H1 (cell line): ENCODE measurements at regions not wholly inside any gene's neighbourhood (a gene's known extent, or its start where the extent isn't known, plus 50 kb on each side); places are given as distances from the start of the nearest gene placed in this dataset.

Experiments used
- CTCF ChIA-PET: fragments of 300-600 bp; sonication (Branson Sonifier 250); formaldehyde crosslinking; loops from one replicate; lab custom pipeline; 2021; ENCODE audit not compliant: partially characterized antibody; lab: Charles Lee
- POLR2A ChIA-PET: fragments of 300-600 bp; sonication (Branson Sonifier 250); formaldehyde crosslinking; loops from one replicate; lab custom pipeline; 2021; ENCODE audit warnings: inconsistent platforms; ENCODE audit not compliant: partially characterized antibody; lab: Charles Lee
- DNase-seq, 2 experiments: peaks; one replicate each; pipeline versions ENCODE4 v3.0.0 to v3.0.0-alpha.2; 2010 to 2022; ENCODE audit warnings: low spot score in 2 of 2, low read depth in 1 of 2, mixed read lengths in 1 of 2
- FAIRE-seq: peaks from 2 replicates; lab custom pipeline; 2011; peaks lifted over from hg19 to GRCh38; lab: Jason Lieb, UNC
- H2AFZ ChIP-seq: 2 replicates; pipeline ENCODE4 v1.8.1; 2012; ENCODE audit warnings: low read length, inconsistent platforms
- H2AK5ac ChIP-seq: 2 replicates; pipeline ENCODE4 v1.6.1; 2013; ENCODE audit warnings: low read depth, low read length
- H2BK120ac ChIP-seq: replicated peaks from 2 replicates; pipeline ENCODE3; 2013; ENCODE audit warnings: low read depth, low read length, inconsistent platforms
- H2BK12ac ChIP-seq: 2 replicates; pipeline ENCODE4 v1.6.1; 2013; ENCODE audit warnings: low read depth, low read length
- H2BK15ac ChIP-seq: 2 replicates; pipeline ENCODE4 v1.6.1; 2013; ENCODE audit warnings: low read length
- H2BK20ac ChIP-seq: 2 replicates; pipeline ENCODE4 v1.6.1; 2013; ENCODE audit warnings: low read length
- H2BK5ac ChIP-seq: 2 replicates; pipeline ENCODE4 v1.6.1; 2013; ENCODE audit warnings: low read depth, low read length
- H3K14ac ChIP-seq: 2 replicates; pipeline ENCODE4 v1.6.1; 2013; ENCODE audit warnings: inconsistent platforms; ENCODE audit not compliant: insufficient read length
- H3K18ac ChIP-seq: 2 replicates; pipeline ENCODE4 v1.6.1; 2013; ENCODE audit warnings: low read length; ENCODE audit errors: extremely low read depth
- H3K23ac ChIP-seq: 2 replicates; pipeline ENCODE4 v1.6.1; 2013; ENCODE audit warnings: inconsistent platforms; ENCODE audit not compliant: insufficient read length
- H3K23me2 ChIP-seq: 2 replicates; pipeline ENCODE4 v1.6.1; 2013; ENCODE audit warnings: low read depth, low read length
- H3K27ac ChIP-seq: 2 replicates; pipeline ENCODE4 v1.6.1; 2011; ENCODE audit warnings: low read depth, low read length, inconsistent platforms
- H3K27me3 ChIP-seq, 4 experiments: replicated peaks in 1 of 4; 1 replicate in 1 of 4; 2 replicates in 3 of 4; pipeline versions ENCODE4 v1.6.1 to v1.8.1; 2011 to 2013; ENCODE audit warnings: low read length in 3 of 4, mild to moderate bottlenecking in 3 of 4, inconsistent platforms in 2 of 4, mixed read lengths in 2 of 4, moderate library complexity in 1 of 4; ENCODE audit not compliant: control insufficient read depth in 3 of 4, insufficient read depth in 3 of 4; ENCODE audit errors: extremely low read depth in 1 of 4
- H3K36me3 ChIP-seq, 4 experiments: 2 replicates each; pipeline versions ENCODE4 v1.6.1 to v1.8.1; 2011 to 2013; ENCODE audit warnings: mild to moderate bottlenecking in 4 of 4, low read length in 3 of 4, moderate library complexity in 2 of 4, control low read depth in 1 of 4, inconsistent platforms in 1 of 4; ENCODE audit not compliant: insufficient read depth in 4 of 4, control insufficient read depth in 2 of 4
- H3K4ac ChIP-seq: replicated peaks from 2 replicates; pipeline ENCODE3; 2013; ENCODE audit warnings: low read length, low read depth, mixed read lengths, inconsistent platforms; ENCODE audit not compliant: insufficient read length
- H3K4me1 ChIP-seq, 4 experiments: replicated peaks in 1 of 4; 1 replicate in 1 of 4; 2 replicates in 3 of 4; pipeline versions ENCODE4 v1.6.1 to v1.8.1; 2011 to 2013; ENCODE audit warnings: low read length in 3 of 4, inconsistent platforms in 2 of 4, mixed read lengths in 1 of 4; ENCODE audit not compliant: insufficient read depth in 4 of 4, control insufficient read depth in 3 of 4
- H3K4me2 ChIP-seq, 2 experiments: 2 replicates each; pipeline versions ENCODE4 v1.6.1 to v1.8.1; 2011 to 2013; ENCODE audit warnings: low read depth in 2 of 2, low read length in 2 of 2, control low read depth in 1 of 2, inconsistent platforms in 1 of 2, mild to moderate bottlenecking in 1 of 2; ENCODE audit not compliant: insufficient read depth in 1 of 2
- H3K4me3 ChIP-seq, 4 experiments: fragments of 200-600, 300-600 bp in 1 of 4; sonication (generic), shearing (Covaris generic), sonication (Bioruptor Twin) in 1 of 4; 2 replicates each; pipeline versions ENCODE4 v1.5.1 to v1.8.1; 2011 to 2016; ENCODE audit warnings: low read length in 4 of 4, low read depth in 3 of 4, control low read depth in 2 of 4, inconsistent platforms in 2 of 4, mild to moderate bottlenecking in 2 of 4, mixed read lengths in 1 of 4, moderate library complexity in 1 of 4; ENCODE audit not compliant: insufficient read depth in 2 of 4; ENCODE audit errors: extremely low read depth in 1 of 4
- H3K56ac ChIP-seq: replicated peaks from 2 replicates; pipeline ENCODE3; 2013; ENCODE audit warnings: low read depth, mild to moderate bottlenecking, mixed read lengths, low read length, inconsistent platforms; ENCODE audit not compliant: insufficient read length
- H3K79me1 ChIP-seq: 2 replicates; pipeline ENCODE4 v1.6.1; 2013; ENCODE audit warnings: low read depth, low read length, control low read depth
- H3K79me2 ChIP-seq, 2 experiments: 2 replicates each; pipeline versions ENCODE4 v1.6.1 to v1.8.1; 2012 to 2013; ENCODE audit warnings: low read length in 2 of 2, mild to moderate bottlenecking in 2 of 2, inconsistent platforms in 1 of 2; ENCODE audit not compliant: insufficient read depth in 2 of 2, control insufficient read depth in 1 of 2
- H3K9ac ChIP-seq, 4 experiments: replicated peaks in 1 of 4; 1 replicate in 1 of 4; 2 replicates in 3 of 4; pipeline versions ENCODE4 v1.6.1 to v1.8.1; 2011 to 2013; ENCODE audit warnings: low read depth in 3 of 4, low read length in 3 of 4, control low read depth in 2 of 4, mild to moderate bottlenecking in 2 of 4, moderate library complexity in 2 of 4, inconsistent platforms in 1 of 4; ENCODE audit errors: extremely low read depth in 1 of 4
- H3K9me3 ChIP-seq, 2 experiments: 2 replicates each; pipeline versions ENCODE4 v1.6.1 to v1.8.1; 2012 to 2013; ENCODE audit warnings: mild to moderate bottlenecking in 2 of 2, moderate library complexity in 2 of 2, control low read depth in 1 of 2, inconsistent platforms in 1 of 2, low read depth in 1 of 2, low read length in 1 of 2, mixed read lengths in 1 of 2; ENCODE audit not compliant: insufficient read depth in 2 of 2
- H4K20me1 ChIP-seq, 2 experiments: replicated peaks in 1 of 2; 2 replicates each; pipeline versions ENCODE3 to v1.8.1; 2011 to 2013; ENCODE audit warnings: inconsistent platforms in 2 of 2, low read length in 2 of 2, mild to moderate bottlenecking in 1 of 2; ENCODE audit not compliant: insufficient read depth in 2 of 2, control insufficient read depth in 1 of 2
- H4K5ac ChIP-seq: 2 replicates; pipeline ENCODE4 v1.6.1; 2013; ENCODE audit warnings: low read length, low read depth, mixed read lengths, inconsistent platforms; ENCODE audit not compliant: insufficient read length
- H4K8ac ChIP-seq: 2 replicates; pipeline ENCODE4 v1.8.0; 2013; ENCODE audit warnings: mild to moderate bottlenecking, moderate library complexity, low read length, inconsistent platforms; ENCODE audit not compliant: insufficient read depth; ENCODE audit errors: extremely low read depth
- H4K91ac ChIP-seq: replicated peaks from 2 replicates; pipeline ENCODE3; 2013; ENCODE audit warnings: low read length, mixed read lengths, inconsistent platforms; ENCODE audit not compliant: insufficient read length
- CEBPB ChIP-seq: IDR thresholded peaks from 2 replicates; pipeline ENCODE4 v1.6.1; 2012; ENCODE audit warnings: low read depth, low read length
- CREB1 ChIP-seq: IDR thresholded peaks from 2 replicates; pipeline ENCODE4 v1.6.1; 2012; ENCODE audit warnings: inconsistent platforms
- CTCF ChIP-seq, 3 experiments: IDR thresholded peaks; 1 replicate in 2 of 3; 2 replicates in 1 of 3; pipeline versions ENCODE4 v1.5.1 to v1.6.1; 2011; ENCODE audit warnings: low read length in 3 of 3, mild to moderate bottlenecking in 3 of 3, inconsistent platforms in 2 of 3, low read depth in 1 of 3, moderate library complexity in 1 of 3; ENCODE audit not compliant: insufficient read depth in 1 of 3; ENCODE audit errors: control extremely low read depth in 1 of 3
- EP300 ChIP-seq, 2 experiments: IDR thresholded peaks; 1 replicate in 1 of 2; 2 replicates in 1 of 2; pipeline ENCODE4 v1.6.1; 2011 to 2012; ENCODE audit warnings: low read depth in 2 of 2, low read length in 2 of 2, mild to moderate bottlenecking in 2 of 2, borderline replicate concordance in 1 of 2, inconsistent platforms in 1 of 2, moderate library complexity in 1 of 2
- KDM1A ChIP-seq: fragments of 200-600, 300-600 bp; sonication (generic); IDR thresholded peaks from 2 replicates; pipeline ENCODE4 v1.7.1; 2016; ENCODE audit warnings: mild to moderate bottlenecking, low read length, borderline replicate concordance
- MAFK ChIP-seq: IDR thresholded peaks from 2 replicates; pipeline ENCODE4 v1.6.1; 2012; ENCODE audit warnings: low read depth, mild to moderate bottlenecking, improper control_type of control experiment, low read length
- SP2 ChIP-seq: IDR thresholded peaks from 2 replicates; pipeline ENCODE4 v1.6.1; 2012; ENCODE audit warnings: mild to moderate bottlenecking, low read length, inconsistent platforms
- SP4 ChIP-seq: IDR thresholded peaks from 2 replicates; pipeline ENCODE4 v1.6.1; 2012; ENCODE audit warnings: low read length, inconsistent platforms
- YY1 ChIP-seq: IDR thresholded peaks from 2 replicates; pipeline ENCODE4 v1.6.1; 2011; ENCODE audit warnings: low read depth, mild to moderate bottlenecking, low read length

GRCh38 chr5:91938441-91938840, 555.3 kb upstream of the ARRDC3 start:
- Histone ChIP-seq H3K23ac (no peak overlapping the region), H2AFZ (no peak overlapping the region), H3K4me2 (no peak overlapping the region), H3K9ac (no peak overlapping the region), H3K9me3 (no peaks in the 10 kb centered on the region), H3K4me3 (no peak overlapping the region; a peak in 1 of 8 replicates), H3K27me3 (no peaks in the 10 kb centered on the region), H4K5ac (no peak overlapping the region), H4K8ac (no peak overlapping the region), H3K36me3 (no peaks in the 10 kb centered on the region), H3K4ac (no peak overlapping the region), H2BK20ac (no peak overlapping the region), H3K14ac (no peak overlapping the region), H3K56ac (no peak overlapping the region), H3K4me1 (peaks cover 0 to 3% (median 1%) of the 10 kb centered on the region in 4 experiments; a peak in 1 of 7 replicates), H4K91ac (no peak overlapping the region), H3K79me1 (no peaks in the 10 kb centered on the region), H3K23me2 (peaks cover 2% of the 10 kb centered on the region; the same call in 1 of the 2 replicates), H3K27ac (no peak overlapping the region), H3K18ac (no peak overlapping the region), H3K79me2 (no peaks in the 10 kb centered on the region), H2AK5ac (no peak overlapping the region), H4K20me1 (no peaks in the 10 kb centered on the region), H2BK12ac (no peak overlapping the region), H2BK120ac (no peak overlapping the region), H2BK5ac (no peak overlapping the region), H2BK15ac (no peak overlapping the region)
- ChIA-PET CTCF (interaction anchor here (0.8 to 2.3 kb wide), 3 partner anchors 8 to 439 kb away, joined by 3 to 10 read pairs (median 4); no protein-coding TSS in a partner anchor), POLR2A (no interaction called here)
- TF ChIP-seq KDM1A = no peak
- no peak for TF ChIP-seq EP300 (IDR thresholded peaks at IDR 0.05; ENCODE audit: borderline replicate concordance in 1 of 2, low read depth in 2 of 2, low read length in 2 of 2)
- no peak for TF ChIP-seq CREB1
- no peak for TF ChIP-seq CEBPB
- TF ChIP-seq CTCF (IDR thresholded peaks at IDR 0.05; ENCODE audit: control extremely low read depth in 1 of 3, insufficient read depth in 1 of 3, low read depth in 1 of 3, low read length in 3 of 3) = no peak
- TF ChIP-seq MAFK = no peak
- TF ChIP-seq SP2 = no peak
- TF ChIP-seq YY1 = no peak
- TF ChIP-seq SP4 = no peak
- DNase-seq = no peak
- no peak for FAIRE-seq
